Urothelium cell line (cell line): ENCODE measurements at regions not wholly inside any gene's neighbourhood (a gene's known extent, or its start where the extent isn't known, plus 50 kb on each side); places are given as distances from the start of the nearest gene placed in this dataset.
"Not testable (repeated sequence)": the region's sequence is repeated elsewhere in the genome, so short reads cannot be mapped to it uniquely, and the experiment has no call there.

Experiments
- DNase-seq: peaks from one replicate; pipeline ENCODE4 v3.0.0; 2011; ENCODE audit warnings: low spot score, mixed read lengths
- FAIRE-seq: peaks from 2 replicates; lab custom pipeline; 2011; peaks lifted over from hg19 to GRCh38; lab: Jason Lieb, UNC

- DNase-seq (no peak), FAIRE-seq (no peak)
Measured at GRCh38 chr7:86209036-86209435, 434.7 kb upstream of the GRM3 start.

- peak; percentile 13 for FAIRE-seq
- DNase-seq = no peak
Measured at GRCh38 chr7:86207740-86208139, 436.0 kb upstream of the GRM3 start.

- no peak for FAIRE-seq
- no peak for DNase-seq
Measured at GRCh38 chr7:86202833-86203232, 440.9 kb upstream of the GRM3 start.

GRCh38 chr7:86201767-86202166, 441.9 kb upstream of the GRM3 start:
- FAIRE-seq = peak; percentile 27
- DNase-seq = no peak

- FAIRE-seq (no peak), DNase-seq (no peak)
Measured at GRCh38 chr7:86199881-86200614, 443.7 kb upstream of the GRM3 start.

GRCh38 chr7:86190351-86190750, 453.4 kb upstream of the GRM3 start:
- DNase-seq (no peak), FAIRE-seq (no peak)

- no peak for DNase-seq
- FAIRE-seq = no peak
Measured at GRCh38 chr7:86181474-86181873, 462.2 kb upstream of the GRM3 start.

- DNase-seq = no peak
- FAIRE-seq = no peak
Measured at GRCh38 chr7:86164827-86165226, 478.9 kb upstream of the GRM3 start.

- DNase-seq (no peak), FAIRE-seq (no peak)
Measured at GRCh38 chr7:86158111-86158510, 485.6 kb upstream of the GRM3 start.

GRCh38 chr7:86155623-86156022, 488.1 kb upstream of the GRM3 start:
- no peak for FAIRE-seq
- DNase-seq = no peak

- no peak for FAIRE-seq
- DNase-seq = no peak
Measured at GRCh38 chr7:86152926-86153325, 490.8 kb upstream of the GRM3 start.

GRCh38 chr7:86149024-86149665, 494.6 kb upstream of the GRM3 start:
- FAIRE-seq = no peak
- DNase-seq = no peak

- no peak for DNase-seq
- FAIRE-seq = no peak
Measured at GRCh38 chr7:86148501-86148900, 495.2 kb upstream of the GRM3 start.

- no peak for FAIRE-seq
- DNase-seq = no peak
Measured at GRCh38 chr7:86137343-86137742, 506.4 kb upstream of the GRM3 start.

- DNase-seq (no peak), FAIRE-seq (peak; percentile 77)
Measured at GRCh38 chr7:86130268-86130667, 513.4 kb upstream of the GRM3 start.

- no peak for DNase-seq
- FAIRE-seq = no peak
Measured at GRCh38 chr7:86123476-86123875, 520.2 kb upstream of the GRM3 start.

- DNase-seq = no peak
- FAIRE-seq = no peak
Measured at GRCh38 chr7:86094166-86094669, 549.5 kb upstream of the GRM3 start.

GRCh38 chr7:86091369-86091768, 552.3 kb upstream of the GRM3 start:
- no peak for DNase-seq
- FAIRE-seq = no peak

- no peak for FAIRE-seq
- DNase-seq = no peak
Measured at GRCh38 chr7:86089455-86089854, 554.3 kb upstream of the GRM3 start.

- DNase-seq, FAIRE-seq: not testable (repeated sequence)
Measured at GRCh38 chr7:86064572-86064971, 579.1 kb upstream of the GRM3 start.

- no peak for FAIRE-seq
- DNase-seq = no peak
Measured at GRCh38 chr7:86058649-86059048, 585.1 kb upstream of the GRM3 start.

GRCh38 chr7:86050918-86051317, 592.8 kb upstream of the GRM3 start:
- FAIRE-seq = no peak
- DNase-seq = no peak
